NT2/D1 (cell line): ENCODE measurements at regions not wholly inside any gene's neighbourhood (a gene's known extent, or its start where the extent isn't known, plus 50 kb on each side); places are given as distances from the start of the nearest gene placed in this dataset.

ENCODE experiments used
- DNase-seq: peaks from one replicate; pipeline ENCODE4 v3.0.0-alpha.2; 2011; ENCODE audit warnings: low read depth, low spot score
- H3K27me3 ChIP-seq: 2 replicates; pipeline ENCODE4 v1.6.0; 2011; ENCODE audit warnings: mild to moderate bottlenecking; ENCODE audit not compliant: insufficient read length, insufficient read depth
- H3K36me3 ChIP-seq: 2 replicates; pipeline ENCODE4 v1.6.1; 2011; ENCODE audit warnings: mild to moderate bottlenecking, low read length, mixed read lengths; ENCODE audit not compliant: insufficient read depth, insufficient read length
- H3K4me1 ChIP-seq: 2 replicates; pipeline ENCODE4 v1.5.1; 2011; ENCODE audit not compliant: insufficient read depth, insufficient read length
- H3K4me3 ChIP-seq: 2 replicates; pipeline ENCODE4 v1.5.1; 2011; ENCODE audit warnings: low read depth; ENCODE audit not compliant: insufficient read length
- H3K9ac ChIP-seq: 2 replicates; pipeline ENCODE4 v1.6.0; 2011; ENCODE audit warnings: low read depth; ENCODE audit not compliant: insufficient read length
- H3K9me3 ChIP-seq: 2 replicates; pipeline ENCODE4 v1.5.1; 2011; ENCODE audit warnings: mild to moderate bottlenecking, low read length; ENCODE audit not compliant: insufficient read depth
- SUZ12 ChIP-seq: IDR thresholded peaks from 2 replicates; pipeline ENCODE4 v1.6.1; 2011; ENCODE audit not compliant: insufficient read length, insufficient read depth; ENCODE audit errors: extremely low read depth
- YY1 ChIP-seq: IDR thresholded peaks from 2 replicates; pipeline ENCODE4 v1.6.1; 2011; ENCODE audit not compliant: insufficient read length, insufficient read depth
- ZNF274 ChIP-seq: IDR thresholded peaks from 2 replicates; pipeline ENCODE4 v1.6.1; 2011; ENCODE audit warnings: mild to moderate bottlenecking, low read depth, low read length

DNA sequence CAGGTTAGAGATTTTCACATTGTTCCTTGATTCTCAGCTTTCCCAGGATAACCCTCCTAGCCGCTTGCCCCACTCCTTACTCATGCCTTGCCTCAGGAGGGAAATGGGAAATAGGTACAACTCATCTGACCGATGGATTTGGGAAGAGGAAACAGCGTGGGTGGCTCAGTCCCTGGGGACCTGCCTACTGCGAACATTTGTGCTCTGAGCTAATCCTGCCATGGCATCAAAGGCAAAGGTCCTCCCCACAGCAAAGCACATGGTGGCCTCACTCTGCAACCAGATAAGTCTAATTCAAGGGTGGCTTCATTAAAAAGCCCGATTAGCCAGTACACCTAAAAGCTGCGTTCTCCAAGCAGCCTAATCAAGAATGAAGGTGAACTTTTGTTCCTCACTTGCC, 82.4 kb upstream of the ADRA1B start:
- H3K27me3 ChIP-seq = no peaks in the 10 kb centered on the region
- no peak overlapping the region for H3K9ac ChIP-seq
- H3K36me3 ChIP-seq = no peaks in the 10 kb centered on the region
- H3K4me3 ChIP-seq = no peak overlapping the region
- no peaks in the 10 kb centered on the region for H3K9me3 ChIP-seq
- DNase-seq = no peak
- no peaks in the 10 kb centered on the region for H3K4me1 ChIP-seq
- TF ChIP-seq ZNF274 (no peak), YY1 (no peak), SUZ12 (no peak)

DNA sequence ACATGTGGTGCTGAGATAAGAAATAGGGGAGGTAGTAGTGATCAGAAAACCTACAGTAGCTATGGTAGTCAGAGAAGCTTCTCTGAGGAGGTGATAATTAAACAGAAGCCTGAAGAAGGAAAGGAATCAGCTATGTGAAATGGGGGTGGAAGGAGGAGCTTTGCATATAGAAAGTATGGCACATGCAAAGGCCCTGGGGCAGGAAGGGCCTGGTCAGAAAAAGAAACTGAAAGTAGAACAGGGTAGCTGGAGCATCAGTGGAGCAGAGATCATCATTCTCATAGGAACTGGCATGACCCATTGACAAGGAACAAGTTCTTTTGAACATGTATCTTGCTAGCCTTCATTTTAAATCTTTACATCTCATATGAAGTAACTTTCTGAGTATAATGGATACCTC, 80.7 kb upstream of the ADRA1B start:
- DNase-seq = no peak
- Histone ChIP-seq H3K36me3 (no peaks in the 10 kb centered on the region), H3K4me3 (no peak overlapping the region), H3K9me3 (no peaks in the 10 kb centered on the region), H3K27me3 (no peaks in the 10 kb centered on the region), H3K9ac (no peak overlapping the region), H3K4me1 (no peaks in the 10 kb centered on the region)
- TF ChIP-seq SUZ12 (no peak), YY1 (no peak), ZNF274 (no peak)

DNA sequence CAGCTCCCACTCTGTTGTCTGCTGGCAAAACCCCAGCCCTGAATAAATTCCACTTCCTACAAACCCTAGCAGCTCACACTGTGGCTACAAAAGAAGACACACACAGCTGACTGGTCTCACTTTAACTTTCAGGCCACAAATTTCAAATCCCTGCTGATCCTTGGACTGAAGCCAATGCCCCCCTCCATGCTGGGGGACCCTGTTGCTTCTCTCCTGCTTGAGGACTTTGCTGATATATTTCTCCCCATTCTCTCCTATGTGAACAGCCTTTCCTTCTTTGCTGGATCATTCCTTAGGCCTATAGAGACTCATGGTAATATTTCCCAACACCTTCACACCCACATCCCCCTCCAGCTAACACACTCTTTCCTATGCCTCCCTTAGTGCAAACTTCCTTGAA, 79.6 kb upstream of the ADRA1B start:
- no peaks in the 10 kb centered on the region for H3K27me3 ChIP-seq
- H3K4me1 ChIP-seq = no peaks in the 10 kb centered on the region
- no peak for TF ChIP-seq ZNF274
- TF ChIP-seq YY1 = no peak
- no peak for DNase-seq
- H3K36me3 ChIP-seq = no peaks in the 10 kb centered on the region
- no peak overlapping the region for H3K9ac ChIP-seq
- no peaks in the 10 kb centered on the region for H3K9me3 ChIP-seq
- no peak overlapping the region for H3K4me3 ChIP-seq

DNA sequence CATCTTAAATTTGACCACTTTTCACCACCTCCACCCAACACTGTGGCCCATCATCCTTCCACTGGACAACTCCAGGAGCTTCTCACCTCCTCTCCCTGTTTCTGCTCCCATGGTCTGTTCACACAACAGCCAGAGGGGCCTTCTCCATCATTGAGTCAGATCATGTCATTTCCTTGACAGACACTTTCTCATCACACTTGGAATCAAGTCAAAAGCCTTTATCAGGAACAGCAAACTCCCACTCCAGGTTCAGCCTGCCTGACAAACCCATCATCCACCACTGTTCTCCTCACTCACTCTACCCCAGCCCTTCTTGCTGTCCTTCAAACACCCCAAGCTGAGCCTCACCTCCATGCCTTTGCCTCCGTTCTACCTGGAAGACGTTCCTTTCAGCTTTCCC, 78.4 kb upstream of the ADRA1B start:
- H3K27me3 ChIP-seq = no peaks in the 10 kb centered on the region
- H3K4me3 ChIP-seq = no peak overlapping the region
- H3K9me3 ChIP-seq = no peaks in the 10 kb centered on the region
- DNase-seq = no peak
- TF ChIP-seq YY1 (no peak), SUZ12 (no peak), ZNF274 (no peak)
- H3K9ac ChIP-seq = no peak overlapping the region
- H3K36me3 ChIP-seq = no peaks in the 10 kb centered on the region
- H3K4me1 ChIP-seq = no peaks in the 10 kb centered on the region

DNA sequence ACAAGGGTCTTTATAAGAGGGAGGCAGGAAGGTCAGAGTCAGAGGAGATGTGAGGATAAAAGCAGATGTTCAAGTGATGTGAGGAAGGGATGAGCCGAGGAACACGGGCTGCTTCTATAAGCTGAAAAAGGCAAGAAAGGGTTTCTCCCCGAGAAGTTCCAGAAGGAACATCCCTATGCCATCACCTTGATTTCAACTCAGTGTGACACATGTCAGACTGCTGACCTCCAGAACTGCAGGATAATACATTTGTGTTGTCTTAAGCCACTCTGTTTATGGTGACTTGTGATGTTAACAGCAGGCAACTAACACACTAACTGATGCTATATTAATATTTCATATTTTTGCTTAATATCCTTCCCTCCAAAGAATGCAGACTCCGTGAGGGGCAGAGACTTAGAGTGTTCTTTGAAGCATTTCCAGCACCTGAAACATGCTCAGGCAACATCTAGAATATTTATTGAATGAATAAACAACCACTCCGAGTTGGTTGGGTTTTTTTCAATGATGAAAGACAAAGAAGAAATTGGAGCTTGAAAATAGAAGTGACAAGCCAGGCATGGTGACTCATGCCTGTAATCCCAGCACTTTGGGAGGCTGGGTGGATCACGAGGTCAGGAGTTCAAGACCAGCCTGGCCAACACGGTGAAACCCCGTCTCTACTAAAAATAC, 77.6 kb upstream of the ADRA1B start:
- TF ChIP-seq ZNF274 = no peak
- no peak for TF ChIP-seq SUZ12
- no peaks in the 10 kb centered on the region for H3K36me3 ChIP-seq
- no peak overlapping the region for H3K4me3 ChIP-seq

DNA sequence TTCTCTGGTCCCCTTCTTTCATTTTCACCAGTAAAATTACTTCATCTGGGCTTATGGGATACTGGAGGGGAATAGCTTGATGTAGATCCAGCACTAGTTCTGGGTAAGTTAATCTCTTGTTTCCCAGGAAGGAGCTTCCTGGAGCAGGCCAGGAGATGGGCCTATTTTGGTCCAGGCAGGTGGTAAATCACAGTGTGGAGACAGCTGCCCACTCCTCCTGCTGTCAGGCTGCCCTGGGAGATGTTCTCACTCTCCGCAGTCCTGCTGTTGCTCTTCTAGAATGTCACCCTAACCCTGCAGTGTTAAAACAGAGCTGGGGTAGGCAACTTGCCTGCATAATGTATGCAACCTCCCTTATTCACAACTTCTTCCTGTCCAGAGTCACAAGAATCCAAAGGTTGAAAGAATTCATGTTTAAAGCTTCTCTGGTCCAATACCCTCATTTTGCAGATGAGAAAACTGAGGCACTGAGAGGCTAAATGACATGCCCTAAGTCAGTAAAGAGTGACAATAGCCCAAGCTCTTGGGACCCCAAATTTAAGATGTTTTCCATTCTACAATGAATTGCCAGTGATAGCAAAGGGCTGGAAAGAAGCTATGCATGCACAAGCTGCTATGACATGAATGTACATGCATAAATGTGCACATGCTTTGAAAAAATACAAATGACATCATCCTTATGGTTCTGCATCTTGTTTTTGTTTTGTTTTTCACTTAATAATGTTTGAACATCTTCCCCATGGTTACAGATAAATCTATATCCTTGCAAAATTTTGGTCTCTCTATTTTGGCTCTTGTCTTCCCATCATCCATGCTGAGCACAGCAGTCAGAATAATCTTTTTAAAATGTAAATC, 71.8 kb upstream of the ADRA1B start:
- no peak for DNase-seq
- H3K4me3 ChIP-seq = no peak overlapping the region
- no peaks in the 10 kb centered on the region for H3K27me3 ChIP-seq
- TF ChIP-seq SUZ12 (no peak), ZNF274 (no peak)
- no peaks in the 10 kb centered on the region for H3K4me1 ChIP-seq
- H3K9ac ChIP-seq = no peak overlapping the region
- no peaks in the 10 kb centered on the region for H3K36me3 ChIP-seq
- H3K9me3 ChIP-seq = no peaks in the 10 kb centered on the region

More for the DNA sequence above, 77.6 kb upstream of the ADRA1B start:
- Histone ChIP-seq H3K27me3 (no peaks in the 10 kb centered on the region), H3K9ac (no peak overlapping the region), H3K4me1 (no peaks in the 10 kb centered on the region), H3K9me3 (no peaks in the 10 kb centered on the region)
- DNase-seq = no peak

DNA sequence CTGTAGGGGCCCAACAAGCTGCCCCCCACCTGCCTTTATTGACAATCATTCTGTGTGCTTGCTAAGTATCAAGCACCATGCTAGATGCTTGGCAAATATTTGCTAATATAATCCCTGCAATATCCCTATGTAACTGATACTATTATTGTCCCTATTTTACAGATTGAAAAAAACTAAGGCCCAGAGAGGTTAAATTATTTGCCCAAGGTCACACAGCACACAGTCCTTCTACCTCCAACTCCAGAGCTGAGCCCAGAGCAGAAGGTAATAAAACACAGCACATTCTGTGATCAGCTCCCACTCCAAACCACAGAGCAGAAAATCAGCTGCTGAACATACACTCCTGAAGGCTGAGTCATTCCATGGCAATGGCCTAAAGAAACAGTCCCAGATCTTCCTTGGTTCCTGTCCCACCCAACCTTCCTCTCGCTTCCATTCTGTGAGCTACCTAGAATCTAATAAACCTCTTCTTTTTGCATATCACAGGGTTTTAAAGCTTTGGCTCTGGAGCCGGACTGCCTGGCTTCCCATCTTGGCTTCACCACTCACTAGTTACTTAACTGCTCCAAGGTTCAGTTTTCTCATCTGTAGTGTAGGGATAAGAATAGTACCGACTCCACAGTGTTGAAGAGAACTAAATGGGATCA, 66.7 kb upstream of the ADRA1B start:
- H3K27me3 ChIP-seq = no peaks in the 10 kb centered on the region
- H3K36me3 ChIP-seq = no peaks in the 10 kb centered on the region
- H3K4me3 ChIP-seq = no peak overlapping the region
- no peak for TF ChIP-seq ZNF274
- TF ChIP-seq YY1 = no peak
- TF ChIP-seq SUZ12 = no peak
- DNase-seq = no peak
- H3K4me1 ChIP-seq = no peaks in the 10 kb centered on the region
- no peak overlapping the region for H3K9ac ChIP-seq
- H3K9me3 ChIP-seq = no peaks in the 10 kb centered on the region
